ENCODE measurements at regions not wholly inside any gene's neighbourhood (a gene's known extent, or its start where the extent isn't known, plus 50 kb on each side); places are given as distances from the start of the nearest gene placed in this dataset.

GRCh38 chr2:84247532-84247931 lies 211.5 kb downstream of the SUCLG1 start:
- no peak for DNase-seq
- Histone ChIP-seq H3K27ac (no peak overlapping the region), H3K4me1 (no peaks in the 10 kb centered on the region), H3K4me3 (no peak overlapping the region), H3K36me3 (ENCODE audit: low read depth, missing control alignments) (no peaks in the 10 kb centered on the region), H3K27me3 (no peaks in the 10 kb centered on the region), H3K9me3 (no peaks in the 10 kb centered on the region)
- no peak for TF ChIP-seq CTCF (IDR thresholded peaks at IDR 0.05)
- TF ChIP-seq POLR2A (IDR thresholded peaks at IDR 0.05): no peak
- intact Hi-C loops (cut with DNase I; ENCODE audit: low total_unique reads): no loop called here
- WGBS, 2 donors: 49 to 53% methylated on average over 3 of the region's 3 CpGs

GRCh38 chr2:84243788-84244733 lies 215.0 kb downstream of the SUCLG1 start:
- TF ChIP-seq CTCF (IDR thresholded peaks at IDR 0.05) (no peak), POLR2A (IDR thresholded peaks at IDR 0.05) (no peak)
- Histone ChIP-seq H3K4me1 (no peaks in the 10 kb centered on the region), H3K36me3 (ENCODE audit: low read depth, missing control alignments) (no peaks in the 10 kb centered on the region), H3K9me3 (no peaks in the 10 kb centered on the region), H3K27ac (no peak overlapping the region), H3K4me3 (no peak overlapping the region), H3K27me3 (no peaks in the 10 kb centered on the region)
- intact Hi-C loops (cut with DNase I; ENCODE audit: low total_unique reads): no loop called here
- no peak for DNase-seq
- WGBS, 2 donors: 68 to 74% methylated on average over 9 of the region's 9 CpGs

GRCh38 chr2:84238907-84239306 lies 220.2 kb downstream of the SUCLG1 start:
- no peak for TF ChIP-seq CTCF (IDR thresholded peaks at IDR 0.05)
- TF ChIP-seq POLR2A (IDR thresholded peaks at IDR 0.05): no peak
- H3K36me3 ChIP-seq (ENCODE audit: low read depth, missing control alignments): no peaks in the 10 kb centered on the region
- intact Hi-C loops (cut with DNase I; ENCODE audit: low total_unique reads): no loop called here
- no peak for DNase-seq
- no peak overlapping the region for H3K27ac ChIP-seq
- no peak overlapping the region for H3K4me3 ChIP-seq
- no peaks in the 10 kb centered on the region for H3K27me3 ChIP-seq
- no peaks in the 10 kb centered on the region for H3K9me3 ChIP-seq
- no peaks in the 10 kb centered on the region for H3K4me1 ChIP-seq
- 80 to 84% methylated on average over 2 of the region's 2 CpGs for WGBS, 2 donors

GRCh38 chr2:84236288-84236687 lies 222.8 kb downstream of the SUCLG1 start:
- Histone ChIP-seq H3K4me1 (no peaks in the 10 kb centered on the region), H3K27ac (no peak overlapping the region), H3K27me3 (no peaks in the 10 kb centered on the region), H3K9me3 (no peaks in the 10 kb centered on the region), H3K36me3 (ENCODE audit: low read depth, missing control alignments) (no peaks in the 10 kb centered on the region), H3K4me3 (no peak overlapping the region)
- TF ChIP-seq CTCF (IDR thresholded peaks at IDR 0.05): no peak
- TF ChIP-seq POLR2A (IDR thresholded peaks at IDR 0.05): no peak
- intact Hi-C loops (cut with DNase I; ENCODE audit: low total_unique reads): no loop called here
- WGBS, 2 donors: 85 to 86% methylated on average over 7 of the region's 7 CpGs
- DNase-seq: no peak

GRCh38 chr2:84234103-84234502 lies 225.0 kb downstream of the SUCLG1 start:
- DNase-seq: no peak
- TF ChIP-seq POLR2A (IDR thresholded peaks at IDR 0.05) (no peak), CTCF (IDR thresholded peaks at IDR 0.05) (no peak)
- WGBS, 2 donors: 70 to 73% methylated on average over 6 of the region's 6 CpGs
- H3K27me3 ChIP-seq: no peaks in the 10 kb centered on the region
- H3K36me3 ChIP-seq (ENCODE audit: low read depth, missing control alignments): no peaks in the 10 kb centered on the region
- H3K4me1 ChIP-seq: no peaks in the 10 kb centered on the region
- no peaks in the 10 kb centered on the region for H3K9me3 ChIP-seq
- no peak overlapping the region for H3K27ac ChIP-seq
- intact Hi-C loops (cut with DNase I; ENCODE audit: low total_unique reads): no loop called here
- H3K4me3 ChIP-seq: no peak overlapping the region

Data from testis (tissue), 2 donors.